ENCODE measurements at regions not wholly inside any gene's neighbourhood (a gene's known extent, or its start where the extent isn't known, plus 50 kb on each side); places are given as distances from the start of the nearest gene placed in this dataset.

DNA sequence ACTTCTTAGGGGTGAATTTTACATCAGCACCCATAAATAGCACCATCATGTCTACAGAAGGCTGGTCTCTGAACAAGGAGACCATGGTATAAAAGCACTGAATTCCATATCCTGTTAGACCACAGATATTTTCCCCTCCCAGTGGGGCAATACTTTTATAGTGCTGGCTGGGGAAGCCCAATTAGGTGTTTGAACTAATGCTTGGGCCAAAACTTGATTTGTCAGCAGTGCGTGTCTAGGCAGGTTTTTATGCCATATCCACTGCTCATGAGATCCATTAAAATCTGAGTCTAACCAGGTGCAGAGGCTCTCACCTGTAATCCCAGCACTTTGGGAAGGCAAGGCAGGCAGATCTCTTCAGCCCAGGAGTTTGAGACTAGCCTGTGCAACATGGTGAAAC lies 623.0 kb downstream of the NPHP4 start:
- intact Hi-C loops (cut with DNase I; ENCODE audit: low total_unique reads) = no loop called here
- no peak for TF ChIP-seq POLR2A (IDR thresholded peaks at IDR 0.05)
- TF ChIP-seq, protein P1, sequence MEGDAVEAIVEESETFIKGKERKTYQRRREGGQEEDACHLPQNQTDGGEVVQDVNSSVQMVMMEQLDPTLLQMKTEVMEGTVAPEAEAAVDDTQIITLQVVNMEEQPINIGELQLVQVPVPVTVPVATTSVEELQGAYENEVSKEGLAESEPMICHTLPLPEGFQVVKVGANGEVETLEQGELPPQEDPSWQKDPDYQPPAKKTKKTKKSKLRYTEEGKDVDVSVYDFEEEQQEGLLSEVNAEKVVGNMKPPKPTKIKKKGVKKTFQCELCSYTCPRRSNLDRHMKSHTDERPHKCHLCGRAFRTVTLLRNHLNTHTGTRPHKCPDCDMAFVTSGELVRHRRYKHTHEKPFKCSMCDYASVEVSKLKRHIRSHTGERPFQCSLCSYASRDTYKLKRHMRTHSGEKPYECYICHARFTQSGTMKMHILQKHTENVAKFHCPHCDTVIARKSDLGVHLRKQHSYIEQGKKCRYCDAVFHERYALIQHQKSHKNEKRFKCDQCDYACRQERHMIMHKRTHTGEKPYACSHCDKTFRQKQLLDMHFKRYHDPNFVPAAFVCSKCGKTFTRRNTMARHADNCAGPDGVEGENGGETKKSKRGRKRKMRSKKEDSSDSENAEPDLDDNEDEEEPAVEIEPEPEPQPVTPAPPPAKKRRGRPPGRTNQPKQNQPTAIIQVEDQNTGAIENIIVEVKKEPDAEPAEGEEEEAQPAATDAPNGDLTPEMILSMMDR (IDR thresholded peaks at IDR 0.05) = no peak
- no peak overlapping the region for H3K4me3 ChIP-seq (ENCODE audit: low read depth, poor library complexity, severe bottlenecking)
- 31 to 47% methylated on average over 1 of the region's 1 CpG for WGBS, 2 donors
- DNase-seq (ENCODE audit: low spot score in 2 of 2) = peak in 1 of 2 donors; percentile 53

DNA sequence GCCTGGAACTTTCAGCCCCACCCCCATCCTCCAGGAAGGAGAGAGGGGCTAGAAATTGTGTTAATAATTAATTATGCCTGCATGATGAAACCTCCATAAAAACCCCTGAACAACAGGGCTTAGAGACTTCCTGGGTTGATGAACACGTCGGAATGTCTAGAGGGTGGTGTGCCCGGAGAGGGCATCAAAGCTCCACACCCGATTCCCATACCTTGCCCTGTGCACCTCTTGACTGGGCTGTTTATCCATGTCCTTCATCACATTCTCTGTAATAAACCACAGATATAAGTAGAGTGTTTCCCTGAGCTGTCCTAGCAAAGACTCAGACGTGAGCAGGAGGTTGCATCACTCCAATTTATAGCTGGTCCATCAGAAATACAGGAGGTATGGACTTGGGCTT lies 624.0 kb downstream of the NPHP4 start:
- intact Hi-C loops (cut with DNase I; ENCODE audit: low total_unique reads) = no loop called here
- no peak overlapping the region for H3K4me3 ChIP-seq (ENCODE audit: low read depth, poor library complexity, severe bottlenecking)
- TF ChIP-seq POLR2A (IDR thresholded peaks at IDR 0.05) = no peak
- TF ChIP-seq, protein P1 (IDR thresholded peaks at IDR 0.05) = no peak
- 73 to 74% methylated on average over 5 of the region's 5 CpGs for WGBS, 2 donors
- peak in 1 of 2 donors; percentile 39 for DNase-seq (ENCODE audit: low spot score in 2 of 2)

DNA sequence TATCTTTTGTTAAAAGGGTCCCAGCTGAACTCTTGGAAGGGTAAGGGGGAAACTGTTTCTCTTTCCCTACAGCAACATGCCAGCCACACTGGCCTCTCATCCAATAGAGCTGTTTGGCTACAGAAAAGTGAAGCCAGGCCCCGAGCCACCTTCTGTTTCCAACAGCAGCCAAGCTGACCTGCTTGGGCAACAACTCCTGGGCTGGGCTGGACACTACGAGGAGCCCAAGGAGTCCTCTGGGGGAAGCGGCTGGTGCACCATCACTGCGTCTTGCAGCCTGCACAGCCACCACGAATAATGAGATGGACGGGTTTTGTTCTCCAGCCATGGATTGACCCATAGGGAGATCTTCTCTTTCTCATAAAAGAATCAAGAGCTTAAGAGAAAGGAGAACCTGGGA lies 624.9 kb downstream of the NPHP4 start:
- H3K4me3 ChIP-seq (ENCODE audit: low read depth, poor library complexity, severe bottlenecking) = no peak overlapping the region
- DNase-seq (ENCODE audit: low spot score in 2 of 2) = peak in 1 of 2 donors; percentile 75
- TF ChIP-seq, protein P1 (IDR thresholded peaks at IDR 0.05) = no peak
- TF ChIP-seq POLR2A (IDR thresholded peaks at IDR 0.05) = no peak
- 82 to 98% methylated on average over 6 of the region's 6 CpGs for WGBS, 2 donors
- intact Hi-C loops (cut with DNase I; ENCODE audit: low total_unique reads) = no loop called here

DNA sequence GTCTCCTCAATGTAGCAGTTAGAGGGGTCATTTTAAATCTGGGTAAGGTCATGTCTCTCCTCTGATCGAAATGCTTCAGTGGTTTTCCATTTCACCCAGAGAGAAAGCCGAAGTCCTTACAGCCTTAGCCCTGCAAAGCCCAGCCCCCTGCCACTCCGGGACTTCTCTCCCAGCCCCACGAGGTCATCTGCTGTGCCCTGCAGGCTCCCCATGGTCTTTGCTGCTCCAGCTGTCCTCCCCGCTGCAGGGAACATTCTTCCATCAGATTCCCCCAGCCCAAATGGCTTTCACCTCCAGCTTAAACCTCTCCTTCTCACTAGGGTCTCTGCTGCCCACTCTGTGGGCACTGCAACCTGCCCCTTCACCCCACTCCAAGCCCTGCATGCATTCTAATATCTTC lies 626.5 kb downstream of the NPHP4 start:
- intact Hi-C loops (cut with DNase I; ENCODE audit: low total_unique reads) = no loop called here
- no peak for TF ChIP-seq POLR2A (IDR thresholded peaks at IDR 0.05)
- TF ChIP-seq, protein P1 (IDR thresholded peaks at IDR 0.05) = no peak
- no peak overlapping the region for H3K4me3 ChIP-seq (ENCODE audit: low read depth, poor library complexity, severe bottlenecking)
- 67 to 68% methylated on average over 5 of the region's 5 CpGs for WGBS, 2 donors
- peak in 1 of 2 donors; percentile 75 for DNase-seq (ENCODE audit: low spot score in 2 of 2)

DNA sequence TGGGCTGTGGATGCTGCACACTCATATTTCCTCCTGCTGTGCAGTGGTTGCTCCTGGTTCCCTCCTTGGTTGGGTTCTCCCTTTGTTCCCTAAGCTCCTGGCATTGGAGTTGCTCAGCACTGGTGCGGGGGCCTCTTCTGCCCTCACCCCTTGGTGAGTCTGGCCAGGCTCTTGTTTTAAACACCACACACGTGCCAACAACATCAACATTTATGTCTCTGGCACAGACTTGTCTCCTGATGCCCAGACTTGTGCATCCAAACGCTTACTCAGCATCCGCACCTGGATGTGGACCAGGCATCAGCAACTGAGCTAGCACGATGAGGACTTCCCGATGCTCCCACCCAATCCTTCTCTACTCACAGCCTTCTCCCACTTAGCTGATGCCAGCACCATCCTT lies 627.6 kb downstream of the NPHP4 start:
- WGBS, 2 donors = 49 to 54% methylated on average over 6 of the region's 6 CpGs

DNA sequence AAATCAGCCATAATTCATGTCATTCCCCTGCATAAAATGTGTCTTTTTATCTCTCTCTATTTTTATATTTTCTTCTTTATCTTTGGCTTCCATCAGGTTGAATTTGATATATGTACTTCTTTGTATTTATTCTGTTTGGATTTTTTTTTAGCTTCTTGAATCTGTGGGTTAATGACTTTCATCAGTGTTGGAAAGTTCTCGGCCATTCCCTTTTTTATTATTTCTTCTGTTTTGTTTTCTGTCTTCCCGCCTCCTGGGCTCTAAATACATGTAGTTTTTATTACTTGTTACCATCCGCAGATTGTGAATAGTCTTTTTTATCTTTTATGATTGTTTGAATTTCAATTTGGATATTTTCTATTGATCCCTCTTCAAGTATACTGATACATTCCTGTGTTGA lies 637.5 kb downstream of the NPHP4 start:
- no peak for TF ChIP-seq POLR2A (IDR thresholded peaks at IDR 0.05)
- TF ChIP-seq, protein P1 (IDR thresholded peaks at IDR 0.05) = no peak
- H3K4me3 ChIP-seq (ENCODE audit: low read depth, poor library complexity, severe bottlenecking) = no peak overlapping the region
- no peak for DNase-seq (ENCODE audit: low spot score in 2 of 2)
- intact Hi-C loops (cut with DNase I; ENCODE audit: low total_unique reads) = no loop called here
- 82 to 85% methylated on average over 3 of the region's 3 CpGs for WGBS, 2 donors

More for the DNA sequence above, 627.6 kb downstream of the NPHP4 start:
- no peak overlapping the region for H3K4me3 ChIP-seq (ENCODE audit: low read depth, poor library complexity, severe bottlenecking)
- DNase-seq (ENCODE audit: low spot score in 2 of 2) = peak in 1 of 2 donors; percentile 82
- intact Hi-C loops (cut with DNase I; ENCODE audit: low total_unique reads) = no loop called here
- TF ChIP-seq POLR2A (IDR thresholded peaks at IDR 0.05) = no peak
- TF ChIP-seq, protein P1 (IDR thresholded peaks at IDR 0.05) = no peak

All from lower leg skin (tissue), 4 donors.